A673 (cell line): ENCODE measurements at regions not wholly inside any gene's neighbourhood (a gene's known extent, or its start where the extent isn't known, plus 50 kb on each side); places are given as distances from the start of the nearest gene placed in this dataset.

Experiments used
- BruUV-seq: library from RNA; stranded (reverse); fragments of 400-500 nt; replicated peaks from 2 replicates; lab custom pipeline; 2021; lab: Mats Ljungman, UMichigan
- CTCF ChIA-PET: fragments of 300-600 bp; sonication (Branson Sonifier 250); formaldehyde crosslinking; loops from one replicate; lab custom pipeline; 2022; ENCODE audit warnings: antibody characterized with exemption; lab: Charles Lee
- POLR2A ChIA-PET: fragments of 300-600 bp; sonication (Branson Sonifier 250); formaldehyde crosslinking; loops from one replicate; lab custom pipeline; 2022; ENCODE audit warnings: antibody characterized with exemption; ENCODE audit not compliant: low non-redundant PET; lab: Charles Lee
- DNase-seq: peaks from one replicate; pipeline ENCODE4 v3.0.0-alpha.2; 2015; ENCODE audit warnings: low spot score
- H3K27ac ChIP-seq: fragments of 200-600 bp; sonication (generic); 2 replicates; pipeline ENCODE4 v1.5.1; 2016; ENCODE audit warnings: mixed run types, low read depth, mild to moderate bottlenecking, mixed read lengths, antibody characterized with exemption, low read length; ENCODE audit not compliant: poor library complexity, severe bottlenecking
- H3K27me3 ChIP-seq: fragments of 200-600 bp; sonication (generic); replicated peaks from 2 replicates; pipeline ENCODE4 v1.6.1; 2017; ENCODE audit warnings: mixed run types, low read depth, mild to moderate bottlenecking, mixed read lengths, antibody characterized with exemption, low read length; ENCODE audit not compliant: insufficient read depth, poor library complexity
- H3K36me3 ChIP-seq: fragments of 200-600 bp; sonication (generic); 2 replicates; pipeline ENCODE4 v1.6.1; 2016; ENCODE audit warnings: mixed run types, mild to moderate bottlenecking, mixed read lengths, antibody characterized with exemption, low read length; ENCODE audit not compliant: insufficient read depth, poor library complexity, severe bottlenecking
- H3K4me1 ChIP-seq: fragments of 200-600 bp; sonication (generic); 2 replicates; pipeline ENCODE4 v1.6.1; 2017; ENCODE audit warnings: mixed run types, mild to moderate bottlenecking, mixed read lengths, antibody characterized with exemption, low read length; ENCODE audit not compliant: insufficient read depth, poor library complexity, severe bottlenecking
- H3K4me3 ChIP-seq: fragments of 200-600 bp; sonication (generic); 2 replicates; pipeline ENCODE4 v1.5.1; 2016; ENCODE audit warnings: low read depth, mixed run types, mild to moderate bottlenecking, mixed read lengths, low read length; ENCODE audit not compliant: poor library complexity, severe bottlenecking
- H3K9me3 ChIP-seq: fragments of 200-600 bp; sonication (generic); 2 replicates; pipeline ENCODE4 v1.6.1; 2016; ENCODE audit warnings: mixed run types, low read depth, mild to moderate bottlenecking, mixed read lengths, antibody characterized with exemption, low read length; ENCODE audit not compliant: poor library complexity, severe bottlenecking
- EZH2 ChIP-seq: fragments of 200-600 bp; sonication (generic); IDR thresholded peaks from 2 replicates; pipeline ENCODE4 v1.6.1; 2017; ENCODE audit warnings: borderline replicate concordance, low read depth, mild to moderate bottlenecking, mixed read lengths, antibody characterized with exemption, low read length; ENCODE audit not compliant: poor library complexity, severe bottlenecking
- intact Hi-C: fragments of 100-400 bp; cut with micrococcal nuclease; formaldehyde crosslinking; loops from one replicate; pipeline ENCODE4 v1.10.0; 2022; ENCODE audit not compliant: unreplicated experiment
- TF ChIP-seq, protein P1 (sequence below): fragments of 300-800, 200-600 bp; sonication (generic); conservative IDR thresholded peaks from 2 replicates; pipeline ENCODE4 v1.5.1; 2017; ENCODE audit warnings: low read depth, mild to moderate bottlenecking, antibody characterized with exemption, low read length, moderate library complexity, mixed read lengths

DNA sequence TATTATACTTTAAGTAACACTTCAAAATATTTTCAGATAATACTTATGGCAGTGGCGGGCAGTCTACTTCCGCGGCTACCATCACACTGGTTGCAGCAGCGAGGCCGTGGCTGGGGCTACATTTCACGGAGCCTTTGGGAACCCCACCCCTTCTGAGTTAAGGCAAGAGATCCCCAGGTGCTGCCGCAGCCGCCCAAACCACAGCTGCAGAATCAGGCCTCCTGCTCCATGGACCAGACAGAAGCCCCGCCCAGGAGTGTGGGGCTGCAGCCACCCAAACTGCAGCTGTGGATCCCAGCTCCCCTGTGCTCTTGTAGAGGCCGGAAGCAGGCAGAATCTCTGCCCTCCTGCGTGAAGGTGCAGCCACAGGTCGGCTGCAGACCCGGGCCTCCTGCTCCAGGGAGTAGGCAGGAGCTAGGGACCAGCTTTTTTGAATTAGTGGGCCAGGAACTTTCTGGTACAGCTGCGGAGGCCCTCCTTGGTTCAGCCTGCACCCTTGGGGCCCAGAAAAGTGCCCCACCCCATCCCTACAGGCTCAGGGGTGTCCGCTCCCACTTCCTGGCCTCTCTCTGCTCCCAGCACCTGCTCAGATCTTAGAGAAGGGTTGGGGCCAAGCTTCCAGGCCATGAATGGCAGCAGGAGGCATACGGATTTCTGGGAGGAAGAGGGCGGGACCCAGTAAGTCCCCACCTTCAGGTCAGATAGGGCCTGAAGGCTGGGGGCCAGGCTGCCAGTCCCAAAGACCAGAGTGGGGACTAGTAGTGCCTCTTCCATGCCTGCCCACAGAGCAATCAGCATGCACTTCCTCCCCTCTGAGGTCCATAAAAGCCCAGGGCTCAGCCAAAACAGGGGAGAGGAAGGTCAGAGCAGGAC lies 1188.8 kb upstream of the CADM2 start:
- Histone ChIP-seq H3K36me3 (no peaks in the 10 kb centered on the region), H3K4me1 (no peaks in the 10 kb centered on the region), H3K4me3 (no peak overlapping the region), H3K9me3 (no peaks in the 10 kb centered on the region), H3K27me3 (no peaks in the 10 kb centered on the region), H3K27ac (no peak overlapping the region)
- POLR2A ChIA-PET, result no interaction called here
- no peak for DNase-seq
- intact Hi-C loops, result no loop called here
- BruUV-seq, result no TSS peak
- CTCF ChIA-PET, result no interaction called here
- TF ChIP-seq, protein P1, sequence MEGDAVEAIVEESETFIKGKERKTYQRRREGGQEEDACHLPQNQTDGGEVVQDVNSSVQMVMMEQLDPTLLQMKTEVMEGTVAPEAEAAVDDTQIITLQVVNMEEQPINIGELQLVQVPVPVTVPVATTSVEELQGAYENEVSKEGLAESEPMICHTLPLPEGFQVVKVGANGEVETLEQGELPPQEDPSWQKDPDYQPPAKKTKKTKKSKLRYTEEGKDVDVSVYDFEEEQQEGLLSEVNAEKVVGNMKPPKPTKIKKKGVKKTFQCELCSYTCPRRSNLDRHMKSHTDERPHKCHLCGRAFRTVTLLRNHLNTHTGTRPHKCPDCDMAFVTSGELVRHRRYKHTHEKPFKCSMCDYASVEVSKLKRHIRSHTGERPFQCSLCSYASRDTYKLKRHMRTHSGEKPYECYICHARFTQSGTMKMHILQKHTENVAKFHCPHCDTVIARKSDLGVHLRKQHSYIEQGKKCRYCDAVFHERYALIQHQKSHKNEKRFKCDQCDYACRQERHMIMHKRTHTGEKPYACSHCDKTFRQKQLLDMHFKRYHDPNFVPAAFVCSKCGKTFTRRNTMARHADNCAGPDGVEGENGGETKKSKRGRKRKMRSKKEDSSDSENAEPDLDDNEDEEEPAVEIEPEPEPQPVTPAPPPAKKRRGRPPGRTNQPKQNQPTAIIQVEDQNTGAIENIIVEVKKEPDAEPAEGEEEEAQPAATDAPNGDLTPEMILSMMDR, result no peak
- no peak for TF ChIP-seq EZH2

DNA sequence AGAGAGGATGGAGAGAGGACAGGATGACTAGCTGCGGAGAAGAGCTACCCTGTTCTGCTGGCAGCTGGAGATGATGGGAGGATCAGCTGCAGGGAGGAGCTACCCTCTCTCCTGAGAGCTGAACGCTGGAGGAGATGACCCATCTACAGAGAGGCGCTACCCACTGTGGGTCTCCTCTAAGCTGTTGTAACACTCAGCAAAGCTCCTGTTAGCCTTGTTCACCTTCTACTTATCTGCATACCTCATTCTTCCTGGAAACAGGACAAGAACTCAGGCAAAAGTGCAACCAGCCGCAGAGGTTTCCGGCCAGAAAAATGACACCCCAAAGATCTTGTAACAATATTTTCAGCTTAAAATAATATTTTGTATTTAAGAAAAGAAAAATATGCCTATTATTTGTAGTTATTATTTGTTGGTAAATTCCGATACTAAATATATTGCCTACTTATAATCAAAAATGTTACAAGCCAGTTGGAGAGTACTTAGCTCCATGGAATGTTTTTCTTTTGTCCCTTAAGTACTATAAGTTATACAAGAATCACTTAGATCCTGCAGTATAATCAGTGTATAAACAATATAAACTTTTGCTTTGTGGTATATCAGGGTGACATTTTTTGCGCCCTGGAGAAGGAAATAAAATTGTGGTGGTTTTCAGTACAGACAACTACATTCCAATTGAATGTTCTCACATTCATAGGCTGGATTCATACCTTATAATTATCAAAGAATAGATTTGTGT lies 1188.0 kb upstream of the CADM2 start:
- H3K4me1 ChIP-seq, result no peaks in the 10 kb centered on the region
- H3K27ac ChIP-seq, result no peak overlapping the region
- intact Hi-C loops, result no loop called here
- H3K27me3 ChIP-seq, result no peaks in the 10 kb centered on the region
- no TSS peak for BruUV-seq
- DNase-seq, result no peak
- H3K9me3 ChIP-seq, result no peaks in the 10 kb centered on the region
- CTCF ChIA-PET, result no interaction called here
- POLR2A ChIA-PET, result no interaction called here
- no peak for TF ChIP-seq EZH2
- TF ChIP-seq, protein P1, result no peak
- H3K36me3 ChIP-seq, result no peaks in the 10 kb centered on the region
- no peak overlapping the region for H3K4me3 ChIP-seq

DNA sequence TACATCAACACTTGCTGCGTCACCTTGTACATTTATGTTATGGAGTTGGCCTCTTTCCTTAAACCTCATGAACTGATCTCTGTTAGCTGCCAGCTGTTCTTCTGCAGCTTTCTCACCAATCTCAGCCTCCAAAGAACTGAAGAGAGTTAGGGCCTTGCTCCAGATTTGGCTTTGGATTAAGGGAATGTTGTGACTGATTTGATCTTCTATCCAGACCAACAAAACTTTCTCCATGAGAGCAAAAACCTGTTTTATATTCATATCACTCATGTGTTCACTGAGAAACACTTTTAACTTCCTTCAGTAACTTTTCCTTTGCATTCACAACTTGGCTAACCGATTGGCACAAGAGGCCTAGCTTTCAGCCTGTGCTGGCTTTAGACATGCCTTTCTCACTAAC lies 1156.0 kb upstream of the CADM2 start:
- Histone ChIP-seq H3K36me3 (no peaks in the 10 kb centered on the region), H3K9me3 (peaks cover 4% of the 10 kb centered on the region), H3K4me1 (no peaks in the 10 kb centered on the region), H3K27ac (no peak overlapping the region), H3K27me3 (no peaks in the 10 kb centered on the region), H3K4me3 (no peak overlapping the region)
- CTCF ChIA-PET, result no interaction called here
- POLR2A ChIA-PET, result no interaction called here
- TF ChIP-seq, protein P1, result no peak
- TF ChIP-seq EZH2, result no peak
- BruUV-seq, result no TSS peak
- DNase-seq, result no peak
- intact Hi-C loops, result no loop called here
